ENCODE measurements at regions not wholly inside any gene's neighbourhood (a gene's known extent, or its start where the extent isn't known, plus 50 kb on each side); places are given as distances from the start of the nearest gene placed in this dataset.

- ChIA-PET POLR2A (no interaction called here), CTCF (interaction anchor here (1.0 kb wide), 1 partner anchor 140 kb away, joined by 3 read pairs; no protein-coding TSS in a partner anchor)
- no peak for DNase-seq (ENCODE audit: low read depth, low spot score)
- TF ChIP-seq CTCF (IDR thresholded peaks at IDR 0.05; ENCODE audit: insufficient read depth, low read length, missing control alignments), result no peak
- H3K4me3 ChIP-seq (ENCODE audit: low read depth, low read length), result no peak overlapping the region
Observed at GRCh38 chr4:89625599-89626293, 211.2 kb downstream of the SNCA start.

- CTCF ChIA-PET, result no interaction called here
- no peak for DNase-seq (ENCODE audit: low read depth, low spot score)
- POLR2A ChIA-PET, result no interaction called here
- TF ChIP-seq CTCF (IDR thresholded peaks at IDR 0.05; ENCODE audit: insufficient read depth, low read length, missing control alignments), result no peak
- H3K4me3 ChIP-seq (ENCODE audit: low read depth, low read length), result no peak overlapping the region
Observed at GRCh38 chr4:89619206-89619962, 217.6 kb downstream of the SNCA start.

GRCh38 chr4:89618151-89618550 is 218.8 kb downstream of the SNCA start:
- ChIA-PET CTCF (no interaction called here), POLR2A (no interaction called here)
- no peak overlapping the region for H3K4me3 ChIP-seq (ENCODE audit: low read depth, low read length)
- no peak for TF ChIP-seq CTCF (IDR thresholded peaks at IDR 0.05; ENCODE audit: insufficient read depth, low read length, missing control alignments)
- no peak for DNase-seq (ENCODE audit: low read depth, low spot score)

GRCh38 chr4:89617317-89617716 is 219.6 kb downstream of the SNCA start:
- no peak overlapping the region for H3K4me3 ChIP-seq (ENCODE audit: low read depth, low read length)
- CTCF ChIA-PET, result no interaction called here
- no peak for DNase-seq (ENCODE audit: low read depth, low spot score)
- POLR2A ChIA-PET, result no interaction called here
- no peak for TF ChIP-seq CTCF (IDR thresholded peaks at IDR 0.05; ENCODE audit: insufficient read depth, low read length, missing control alignments)

- POLR2A ChIA-PET, result no interaction called here
- no peak for TF ChIP-seq CTCF (IDR thresholded peaks at IDR 0.05; ENCODE audit: insufficient read depth, low read length, missing control alignments)
- CTCF ChIA-PET, result no interaction called here
- no peak for DNase-seq (ENCODE audit: low read depth, low spot score)
- H3K4me3 ChIP-seq (ENCODE audit: low read depth, low read length), result no peak overlapping the region
Observed at GRCh38 chr4:89616382-89616781, 220.6 kb downstream of the SNCA start.

GRCh38 chr4:89615051-89615450 is 221.9 kb downstream of the SNCA start:
- TF ChIP-seq CTCF (IDR thresholded peaks at IDR 0.05; ENCODE audit: insufficient read depth, low read length, missing control alignments), result no peak
- H3K4me3 ChIP-seq (ENCODE audit: low read depth, low read length), result no peak overlapping the region
- ChIA-PET CTCF (interaction anchor here (0.9 kb wide), 1 partner anchor 42 kb away, joined by 3 read pairs; no protein-coding TSS in a partner anchor), POLR2A (no interaction called here)
- DNase-seq (ENCODE audit: low read depth, low spot score), result no peak

All from AG04449 (cell line).